H9 (cell line): ENCODE measurements at regions not wholly inside any gene's neighbourhood (a gene's known extent, or its start where the extent isn't known, plus 50 kb on each side); places are given as distances from the start of the nearest gene placed in this dataset.

ENCODE experiments used
- DNase-seq: peaks from one replicate; pipeline ENCODE4 v3.0.0-alpha.2; 2017
- H2AFZ ChIP-seq: one replicate; pipeline ENCODE4 v1.6.1; 2013; ENCODE audit warnings: mild to moderate bottlenecking, low read length, control low read depth, moderate library complexity
- H2AK5ac ChIP-seq: 2 replicates; pipeline ENCODE4 v1.6.1; 2013; ENCODE audit warnings: low read length, control low read depth, mixed read lengths; ENCODE audit not compliant: insufficient read length
- H2BK120ac ChIP-seq: one replicate; pipeline ENCODE4 v1.6.1; 2013; ENCODE audit warnings: low read depth, mild to moderate bottlenecking, low read length, control low read depth, inconsistent platforms; ENCODE audit not compliant: poor library complexity, severe bottlenecking
- H2BK12ac ChIP-seq: 2 replicates; pipeline ENCODE4 v1.6.1; 2013; ENCODE audit warnings: low read length, control low read depth, mixed read lengths, low read depth; ENCODE audit not compliant: insufficient read length
- H2BK15ac ChIP-seq: 2 replicates; pipeline ENCODE4 v1.6.1; 2013; ENCODE audit warnings: low read depth, low read length, control low read depth
- H2BK20ac ChIP-seq: one replicate; pipeline ENCODE4 v1.6.1; 2013; ENCODE audit warnings: low read depth, mild to moderate bottlenecking, low read length, control low read depth, inconsistent platforms; ENCODE audit not compliant: poor library complexity, severe bottlenecking
- H2BK5ac ChIP-seq: 2 replicates; pipeline ENCODE4 v1.6.1; 2013; ENCODE audit warnings: low read length, control low read depth, mixed read lengths; ENCODE audit not compliant: insufficient read length
- H3K14ac ChIP-seq: 2 replicates; pipeline ENCODE4 v1.6.1; 2013; ENCODE audit warnings: low read length, control low read depth; ENCODE audit not compliant: insufficient read depth
- H3K18ac ChIP-seq: 2 replicates; pipeline ENCODE4 v1.6.1; 2013; ENCODE audit warnings: low read depth, mild to moderate bottlenecking, mixed read lengths, low read length, control low read depth; ENCODE audit not compliant: insufficient read length
- H3K23ac ChIP-seq: 2 replicates; pipeline ENCODE4 v1.6.1; 2013; ENCODE audit warnings: low read length, control low read depth, mixed read lengths, low read depth; ENCODE audit not compliant: insufficient read length
- H3K23me2 ChIP-seq: 2 replicates; pipeline ENCODE4 v1.6.1; 2013; ENCODE audit warnings: low read depth, mild to moderate bottlenecking, mixed read lengths, low read length, control low read depth; ENCODE audit not compliant: insufficient read length, poor library complexity, severe bottlenecking
- H3K27ac ChIP-seq: 2 replicates; pipeline ENCODE4 v1.5.1; 2013; ENCODE audit warnings: low read length, control low read depth, mixed read lengths, low read depth; ENCODE audit not compliant: insufficient read length
- H3K27me3 ChIP-seq: 2 replicates; pipeline ENCODE4 v1.6.1; 2013; ENCODE audit warnings: low read length, control low read depth, inconsistent platforms; ENCODE audit not compliant: insufficient read depth
- H3K4ac ChIP-seq: 2 replicates; pipeline ENCODE4 v1.6.1; 2013; ENCODE audit warnings: low read depth, mild to moderate bottlenecking, control low read depth, inconsistent platforms, low read length, moderate library complexity
- H3K4me1 ChIP-seq: 2 replicates; pipeline ENCODE4 v1.6.1; 2013; ENCODE audit warnings: low read length, control low read depth, inconsistent platforms; ENCODE audit not compliant: insufficient read depth
- H3K4me2 ChIP-seq: 2 replicates; pipeline ENCODE4 v1.6.1; 2013; ENCODE audit warnings: low read length, control low read depth, mixed read lengths; ENCODE audit not compliant: insufficient read length, insufficient read depth
- H3K56ac ChIP-seq: 2 replicates; pipeline ENCODE4 v1.6.1; 2013; ENCODE audit warnings: low read depth, mild to moderate bottlenecking, mixed read lengths, low read length, control low read depth; ENCODE audit not compliant: insufficient read length
- H3K79me1 ChIP-seq: 2 replicates; pipeline ENCODE4 v1.6.1; 2013; ENCODE audit warnings: low read depth, mild to moderate bottlenecking, moderate library complexity, low read length, control low read depth, inconsistent platforms; ENCODE audit not compliant: insufficient read depth, poor library complexity, severe bottlenecking
- H3K79me2 ChIP-seq: 2 replicates; pipeline ENCODE4 v1.6.1; 2013; ENCODE audit warnings: low read length, control low read depth, inconsistent platforms; ENCODE audit not compliant: insufficient read depth
- H3K9ac ChIP-seq: 2 replicates; pipeline ENCODE4 v1.6.1; 2013; ENCODE audit warnings: low read length, control low read depth, mixed read lengths; ENCODE audit not compliant: insufficient read length; ENCODE audit errors: extremely low read depth
- H3K9me3 ChIP-seq: one replicate; pipeline ENCODE4 v1.6.1; 2013; ENCODE audit warnings: low read depth, low read length, inconsistent platforms; ENCODE audit not compliant: control insufficient read depth
- H3T11ph ChIP-seq: one replicate; pipeline ENCODE4 v1.6.1; 2013; ENCODE audit warnings: mild to moderate bottlenecking, low read length, control low read depth, inconsistent platforms
- H4K20me1 ChIP-seq: one replicate; pipeline ENCODE4 v1.6.1; 2013; ENCODE audit not compliant: control insufficient read depth, insufficient read length, insufficient read depth
- H4K5ac ChIP-seq: 2 replicates; pipeline ENCODE4 v1.6.1; 2013; ENCODE audit warnings: low read depth, mild to moderate bottlenecking, mixed read lengths, low read length, control low read depth; ENCODE audit not compliant: insufficient read length
- H4K8ac ChIP-seq: replicated peaks from 2 replicates; pipeline ENCODE4 v1.6.1; 2013; ENCODE audit warnings: low read length, control low read depth, mixed read lengths, low read depth; ENCODE audit not compliant: insufficient read length
- H4K91ac ChIP-seq: 2 replicates; pipeline ENCODE4 v1.6.1; 2013; ENCODE audit warnings: low read depth, mild to moderate bottlenecking, moderate library complexity, mixed read lengths, low read length, control low read depth; ENCODE audit not compliant: insufficient read length
- H3K27ac Mint-ChIP-seq, 3 experiments: 2 replicates in 2 of 3; 3 replicates in 1 of 3; pipeline ENCODE4 v1.8.0; 2020 to 2021; ENCODE audit warnings: mixed read lengths in 3 of 3, mild to moderate bottlenecking in 1 of 3, moderate library complexity in 1 of 3
- H3K27me3 Mint-ChIP-seq: 2 replicates; pipeline ENCODE4 v1.8.0; 2021; ENCODE audit warnings: low read depth, mild to moderate bottlenecking, moderate library complexity, mixed read lengths
- H3K36me3 Mint-ChIP-seq, 3 experiments: 2 replicates in 2 of 3; 3 replicates in 1 of 3; pipeline ENCODE4 v1.8.0; 2020 to 2021; ENCODE audit warnings: low read depth in 3 of 3, mixed read lengths in 3 of 3; ENCODE audit not compliant: insufficient read depth in 1 of 3
- H3K4me1 Mint-ChIP-seq, 2 experiments: 2 replicates each; pipeline ENCODE4 v1.8.0; 2020; ENCODE audit warnings: mixed read lengths in 2 of 2
- H3K4me3 Mint-ChIP-seq, 2 experiments: 2 replicates in 1 of 2; 3 replicates in 1 of 2; pipeline ENCODE4 v1.8.0; 2020 to 2021; ENCODE audit warnings: mild to moderate bottlenecking in 2 of 2, mixed read lengths in 2 of 2, moderate library complexity in 1 of 2
- H3K9me3 Mint-ChIP-seq, 2 experiments: 2 replicates in 1 of 2; 3 replicates in 1 of 2; pipeline ENCODE4 v1.8.0; 2020; ENCODE audit warnings: mild to moderate bottlenecking in 2 of 2, mixed read lengths in 2 of 2, moderate library complexity in 1 of 2
- TF ChIP-seq, protein P1 (sequence below): fragments of 200-600 bp; sonication (generic); conservative IDR thresholded peaks from 3 replicates; pipeline ENCODE4 v1.8.0; 2021; ENCODE audit warnings: antibody characterized with exemption, mild to moderate bottlenecking

DNA sequence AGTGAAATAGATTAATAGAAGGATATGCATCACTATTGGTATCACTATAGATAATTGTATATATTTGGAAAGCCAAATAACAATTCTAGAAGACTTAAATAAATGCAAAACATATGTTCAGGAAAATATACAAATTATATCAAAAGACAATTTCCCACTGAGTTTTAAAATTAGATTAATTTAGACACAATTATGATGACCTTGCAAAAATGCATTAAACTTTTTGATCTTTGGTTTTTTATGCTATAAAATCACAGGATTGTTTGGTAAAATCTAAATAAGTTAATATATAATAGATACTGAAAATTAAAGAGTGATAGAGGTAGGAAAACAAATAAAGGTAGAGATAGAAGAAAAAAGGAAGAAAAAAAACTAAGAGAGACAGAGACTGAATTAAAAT, 2027.7 kb downstream of the MRPL39 start:
- H3K4me3 Mint-ChIP-seq, result no peak overlapping the region

More for the DNA sequence above, 2027.7 kb downstream of the MRPL39 start:
- Histone ChIP-seq H2BK5ac (no peak overlapping the region), H2AFZ (no peak overlapping the region), H3K23me2 (no peaks in the 10 kb centered on the region), H3K27me3 (no peaks in the 10 kb centered on the region), H3K4ac (no peak overlapping the region), H2BK15ac (no peak overlapping the region), H3K56ac (no peak overlapping the region), H2BK120ac (no peak overlapping the region), H3K23ac (no peak overlapping the region), H3K9me3 (no peaks in the 10 kb centered on the region), H3K79me2 (no peaks in the 10 kb centered on the region), H3K4me1 (no peaks in the 10 kb centered on the region), H4K91ac (no peak overlapping the region), H2BK20ac (no peak overlapping the region), H4K5ac (no peak overlapping the region), H3K18ac (no peak overlapping the region), H3T11ph (no peak overlapping the region), H3K9ac (no peak overlapping the region), H3K14ac (no peak overlapping the region), H3K79me1 (no peaks in the 10 kb centered on the region), H4K8ac (no peak overlapping the region), H3K27ac (no peak overlapping the region), H3K4me2 (no peak overlapping the region), H2BK12ac (no peak overlapping the region), H4K20me1 (no peaks in the 10 kb centered on the region), H2AK5ac (no peak overlapping the region)
- TF ChIP-seq, protein P1, sequence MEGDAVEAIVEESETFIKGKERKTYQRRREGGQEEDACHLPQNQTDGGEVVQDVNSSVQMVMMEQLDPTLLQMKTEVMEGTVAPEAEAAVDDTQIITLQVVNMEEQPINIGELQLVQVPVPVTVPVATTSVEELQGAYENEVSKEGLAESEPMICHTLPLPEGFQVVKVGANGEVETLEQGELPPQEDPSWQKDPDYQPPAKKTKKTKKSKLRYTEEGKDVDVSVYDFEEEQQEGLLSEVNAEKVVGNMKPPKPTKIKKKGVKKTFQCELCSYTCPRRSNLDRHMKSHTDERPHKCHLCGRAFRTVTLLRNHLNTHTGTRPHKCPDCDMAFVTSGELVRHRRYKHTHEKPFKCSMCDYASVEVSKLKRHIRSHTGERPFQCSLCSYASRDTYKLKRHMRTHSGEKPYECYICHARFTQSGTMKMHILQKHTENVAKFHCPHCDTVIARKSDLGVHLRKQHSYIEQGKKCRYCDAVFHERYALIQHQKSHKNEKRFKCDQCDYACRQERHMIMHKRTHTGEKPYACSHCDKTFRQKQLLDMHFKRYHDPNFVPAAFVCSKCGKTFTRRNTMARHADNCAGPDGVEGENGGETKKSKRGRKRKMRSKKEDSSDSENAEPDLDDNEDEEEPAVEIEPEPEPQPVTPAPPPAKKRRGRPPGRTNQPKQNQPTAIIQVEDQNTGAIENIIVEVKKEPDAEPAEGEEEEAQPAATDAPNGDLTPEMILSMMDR, result no peak
- Mint-ChIP-seq H3K27ac (no peak overlapping the region), H3K9me3 (peaks cover 2 to 31% of the 10 kb centered on the region in 2 experiments), H3K36me3 (no peaks in the 10 kb centered on the region; a peak in 2 of 7 replicates), H3K27me3 (no peaks in the 10 kb centered on the region; the same call in 1 of the 2 replicates), H3K4me1 (no peaks in the 10 kb centered on the region)
- no peak for DNase-seq
